ENCODE measurements at regions not wholly inside any gene's neighbourhood (a gene's known extent, or its start where the extent isn't known, plus 50 kb on each side); places are given as distances from the start of the nearest gene placed in this dataset.

GRCh38 chr4:145248502-145248901, 68.1 kb upstream of the OTUD4 start:
- TF ChIP-seq FOXM1 (IDR thresholded peaks at IDR 0.05; ENCODE audit: borderline replicate concordance, low read depth) (no peak), NFIC (IDR thresholded peaks at IDR 0.05) (no peak), RAD21 (IDR thresholded peaks at IDR 0.05; ENCODE audit: low read depth) (no peak), ZBTB7A (IDR thresholded peaks at IDR 0.05; ENCODE audit: low read depth) (no peak), EP300 (IDR thresholded peaks at IDR 0.05; ENCODE audit: borderline replicate concordance) (no peak), MAX (IDR thresholded peaks at IDR 0.05) (no peak), REST (IDR thresholded peaks at IDR 0.05; ENCODE audit: low read depth) (no peak), EGR1 (IDR thresholded peaks at IDR 0.05) (no peak), TCF12 (IDR thresholded peaks at IDR 0.05; ENCODE audit: low read depth) (no peak)

GRCh38 chr4:145234091-145234706, 53.8 kb upstream of the OTUD4 start:
- no peak for TF ChIP-seq TEAD4 (IDR thresholded peaks at IDR 0.05)
- TF ChIP-seq TAF1 (IDR thresholded peaks at IDR 0.05; ENCODE audit: low read depth), result no peak
- TF ChIP-seq ZBTB7A (IDR thresholded peaks at IDR 0.05; ENCODE audit: low read depth), result no peak
- no peak for TF ChIP-seq REST (IDR thresholded peaks at IDR 0.05; ENCODE audit: low read depth)
- no peak for TF ChIP-seq YY1 (IDR thresholded peaks at IDR 0.05; ENCODE audit: low read depth)
- TF ChIP-seq EP300 (IDR thresholded peaks at IDR 0.05; ENCODE audit: borderline replicate concordance), result no peak
- peak; percentile 91 for TF ChIP-seq RAD21 (IDR thresholded peaks at IDR 0.05; ENCODE audit: low read depth)

GRCh38 chr4:145231906-145232700, 51.7 kb upstream of the OTUD4 start:
- TF ChIP-seq TEAD4 (IDR thresholded peaks at IDR 0.05) (no peak), CEBPB (IDR thresholded peaks at IDR 0.05) (no peak), NFIC (IDR thresholded peaks at IDR 0.05) (no peak), CREB1 (IDR thresholded peaks at IDR 0.05; ENCODE audit: low read depth) (no peak), ZBTB7A (IDR thresholded peaks at IDR 0.05; ENCODE audit: low read depth) (no peak), EGR1 (IDR thresholded peaks at IDR 0.05) (no peak)

- TF ChIP-seq ZBTB7A (IDR thresholded peaks at IDR 0.05; ENCODE audit: low read depth) (no peak), CREB1 (IDR thresholded peaks at IDR 0.05; ENCODE audit: low read depth) (no peak), EGR1 (IDR thresholded peaks at IDR 0.05) (no peak), CEBPB (IDR thresholded peaks at IDR 0.05) (no peak), TEAD4 (IDR thresholded peaks at IDR 0.05) (no peak), RAD21 (IDR thresholded peaks at IDR 0.05; ENCODE audit: low read depth) (no peak), FOXM1 (IDR thresholded peaks at IDR 0.05; ENCODE audit: borderline replicate concordance, low read depth) (no peak), MAX (IDR thresholded peaks at IDR 0.05) (no peak), EP300 (IDR thresholded peaks at IDR 0.05; ENCODE audit: borderline replicate concordance) (no peak), TAF1 (IDR thresholded peaks at IDR 0.05; ENCODE audit: low read depth) (no peak), TCF12 (IDR thresholded peaks at IDR 0.05; ENCODE audit: low read depth) (no peak), NFIC (IDR thresholded peaks at IDR 0.05) (no peak), REST (IDR thresholded peaks at IDR 0.05; ENCODE audit: low read depth) (no peak), YY1 (IDR thresholded peaks at IDR 0.05; ENCODE audit: low read depth) (no peak)
- TF ChIP-seq, protein P1, sequence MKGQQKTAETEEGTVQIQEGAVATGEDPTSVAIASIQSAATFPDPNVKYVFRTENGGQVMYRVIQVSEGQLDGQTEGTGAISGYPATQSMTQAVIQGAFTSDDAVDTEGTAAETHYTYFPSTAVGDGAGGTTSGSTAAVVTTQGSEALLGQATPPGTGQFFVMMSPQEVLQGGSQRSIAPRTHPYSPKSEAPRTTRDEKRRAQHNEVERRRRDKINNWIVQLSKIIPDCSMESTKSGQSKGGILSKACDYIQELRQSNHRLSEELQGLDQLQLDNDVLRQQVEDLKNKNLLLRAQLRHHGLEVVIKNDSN (IDR thresholded peaks at IDR 0.05), result no peak
These were observed 50.3 kb upstream of the OTUD4 start for GRCh38 chr4:145230726-145231125.

Data from Ishikawa (cell line).